DND-41 (cell line): ENCODE measurements at regions not wholly inside any gene's neighbourhood (a gene's known extent, or its start where the extent isn't known, plus 50 kb on each side); places are given as distances from the start of the nearest gene placed in this dataset.

Source experiments
- ATAC-seq: fragments of 200-7000 bp; cut with Tn5 transposase; 3 replicates; pipeline ENCODE4 v1.9.1; 2021; ENCODE audit warnings: low read depth; ENCODE audit not compliant: insufficient read depth
- DNase-seq: peaks from one replicate; pipeline ENCODE4 v3.0.0-alpha.2; 2020
- H2AFZ ChIP-seq: 2 replicates; pipeline ENCODE4 v1.6.0; 2012; ENCODE audit warnings: low read depth, low read length
- H3K27ac ChIP-seq: 2 replicates; pipeline ENCODE4 v1.5.1; 2012; ENCODE audit warnings: low read length, inconsistent platforms
- H3K27me3 ChIP-seq: fragments of 200-600 bp; sonication (generic); 2 replicates; pipeline ENCODE4 v1.6.0; 2012; ENCODE audit warnings: low read length, mild to moderate bottlenecking, inconsistent platforms; ENCODE audit not compliant: insufficient read depth, poor library complexity
- H3K36me3 ChIP-seq: 2 replicates; pipeline ENCODE4 v1.5.1; 2012; ENCODE audit warnings: low read length, inconsistent platforms; ENCODE audit not compliant: insufficient read depth
- H3K4me1 ChIP-seq: 2 replicates; pipeline ENCODE4 v1.5.1; 2012; ENCODE audit warnings: mild to moderate bottlenecking, low read length; ENCODE audit not compliant: insufficient read depth
- H3K4me2 ChIP-seq: 2 replicates; pipeline ENCODE4 v1.6.0; 2012; ENCODE audit warnings: mild to moderate bottlenecking, moderate library complexity, low read length, inconsistent platforms; ENCODE audit not compliant: insufficient read depth
- H3K4me3 ChIP-seq, 2 experiments: fragments of 200-600 bp in 1 of 2; shearing (Covaris generic) in 1 of 2; 2 replicates each; pipeline ENCODE4 v1.5.1; 2012 to 2016; ENCODE audit warnings: inconsistent platforms in 2 of 2, low read length in 2 of 2, mild to moderate bottlenecking in 2 of 2, low read depth in 1 of 2, moderate library complexity in 1 of 2
- H3K79me2 ChIP-seq: 2 replicates; pipeline ENCODE4 v1.6.0; 2012; ENCODE audit warnings: low read length, inconsistent platforms; ENCODE audit not compliant: insufficient read depth
- H3K9ac ChIP-seq: 2 replicates; pipeline ENCODE4 v1.6.0; 2012; ENCODE audit warnings: low read depth, mild to moderate bottlenecking, inconsistent platforms, low read length, moderate library complexity
- H3K9me3 ChIP-seq: 2 replicates; pipeline ENCODE4 v1.5.1; 2012; ENCODE audit warnings: low read length, moderate library complexity, mild to moderate bottlenecking, inconsistent platforms; ENCODE audit not compliant: insufficient read depth, severe bottlenecking
- H4K20me1 ChIP-seq: 2 replicates; pipeline ENCODE4 v1.6.0; 2012; ENCODE audit warnings: low read length; ENCODE audit not compliant: insufficient read depth
- EZH2 ChIP-seq: IDR thresholded peaks from 3 replicates; pipeline ENCODE4 v1.6.1; 2012; ENCODE audit warnings: borderline replicate concordance, low read depth, mild to moderate bottlenecking, moderate library complexity, low read length, inconsistent platforms; ENCODE audit not compliant: severe bottlenecking
- TF ChIP-seq, protein P1 (sequence below): IDR thresholded peaks from 2 replicates; pipeline ENCODE4 v1.5.1; 2012; ENCODE audit warnings: borderline replicate concordance, low read length, moderate library complexity, mild to moderate bottlenecking; ENCODE audit not compliant: poor library complexity, severe bottlenecking; ENCODE audit errors: extremely low read depth

DNA sequence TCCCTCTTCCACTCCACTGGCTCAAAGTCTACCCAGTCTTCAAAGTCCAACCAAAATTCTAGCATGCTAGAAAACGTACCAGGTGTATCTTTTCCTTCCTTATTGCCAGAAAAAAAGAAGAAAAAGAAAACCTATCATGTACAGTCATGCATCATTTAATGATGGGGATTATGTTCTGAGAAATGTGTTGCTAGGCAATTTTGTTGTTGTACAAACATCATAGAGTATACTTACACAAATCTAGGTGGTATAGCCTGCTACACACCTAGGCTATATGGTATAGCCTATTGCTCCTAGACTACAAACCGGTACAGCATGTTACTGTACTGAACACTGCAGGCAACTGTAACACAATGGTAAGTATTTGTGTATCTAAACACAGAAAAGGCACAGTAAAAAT, 104.8 kb downstream of the SREK1 start:
- H3K4me1 ChIP-seq, result no peaks in the 10 kb centered on the region
- no peak for ATAC-seq
- no peak overlapping the region for H3K4me2 ChIP-seq
- no peak for DNase-seq
- H3K9me3 ChIP-seq, result no peaks in the 10 kb centered on the region
- H3K27ac ChIP-seq, result no peak overlapping the region
- H3K79me2 ChIP-seq, result no peaks in the 10 kb centered on the region
- no peaks in the 10 kb centered on the region for H3K36me3 ChIP-seq
- H3K27me3 ChIP-seq, result no peaks in the 10 kb centered on the region
- no peaks in the 10 kb centered on the region for H4K20me1 ChIP-seq
- no peak overlapping the region for H3K9ac ChIP-seq
- TF ChIP-seq, protein P1, sequence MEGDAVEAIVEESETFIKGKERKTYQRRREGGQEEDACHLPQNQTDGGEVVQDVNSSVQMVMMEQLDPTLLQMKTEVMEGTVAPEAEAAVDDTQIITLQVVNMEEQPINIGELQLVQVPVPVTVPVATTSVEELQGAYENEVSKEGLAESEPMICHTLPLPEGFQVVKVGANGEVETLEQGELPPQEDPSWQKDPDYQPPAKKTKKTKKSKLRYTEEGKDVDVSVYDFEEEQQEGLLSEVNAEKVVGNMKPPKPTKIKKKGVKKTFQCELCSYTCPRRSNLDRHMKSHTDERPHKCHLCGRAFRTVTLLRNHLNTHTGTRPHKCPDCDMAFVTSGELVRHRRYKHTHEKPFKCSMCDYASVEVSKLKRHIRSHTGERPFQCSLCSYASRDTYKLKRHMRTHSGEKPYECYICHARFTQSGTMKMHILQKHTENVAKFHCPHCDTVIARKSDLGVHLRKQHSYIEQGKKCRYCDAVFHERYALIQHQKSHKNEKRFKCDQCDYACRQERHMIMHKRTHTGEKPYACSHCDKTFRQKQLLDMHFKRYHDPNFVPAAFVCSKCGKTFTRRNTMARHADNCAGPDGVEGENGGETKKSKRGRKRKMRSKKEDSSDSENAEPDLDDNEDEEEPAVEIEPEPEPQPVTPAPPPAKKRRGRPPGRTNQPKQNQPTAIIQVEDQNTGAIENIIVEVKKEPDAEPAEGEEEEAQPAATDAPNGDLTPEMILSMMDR, result no peak
- no peak for TF ChIP-seq EZH2
- H2AFZ ChIP-seq, result no peak overlapping the region
- H3K4me3 ChIP-seq, result no peak overlapping the region

DNA sequence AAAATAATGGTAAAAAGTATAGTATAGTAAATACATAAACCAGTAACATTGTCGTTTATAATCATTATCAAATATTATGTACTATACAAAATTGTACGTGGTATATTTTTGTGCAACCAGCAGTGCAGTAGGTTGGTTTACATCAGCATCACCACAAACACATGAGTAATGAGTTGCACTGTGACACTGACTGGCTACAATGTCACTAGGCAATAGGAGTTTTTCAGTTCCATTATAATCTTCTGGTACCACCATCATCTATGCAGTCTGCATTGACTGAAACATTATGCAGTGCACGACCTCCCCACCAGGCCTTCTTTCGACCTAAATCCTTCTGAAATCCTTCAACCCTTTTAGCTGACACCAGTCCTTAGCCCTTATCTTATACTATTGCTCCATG, 105.8 kb downstream of the SREK1 start:
- H4K20me1 ChIP-seq, result no peaks in the 10 kb centered on the region
- no peaks in the 10 kb centered on the region for H3K27me3 ChIP-seq
- H3K9me3 ChIP-seq, result no peaks in the 10 kb centered on the region
- no peaks in the 10 kb centered on the region for H3K4me1 ChIP-seq
- TF ChIP-seq, protein P1, result no peak
- TF ChIP-seq EZH2, result no peak
- no peak overlapping the region for H3K9ac ChIP-seq
- no peak overlapping the region for H3K4me2 ChIP-seq
- H3K27ac ChIP-seq, result no peak overlapping the region
- ATAC-seq, result no peak
- no peaks in the 10 kb centered on the region for H3K79me2 ChIP-seq
- DNase-seq, result no peak
- no peaks in the 10 kb centered on the region for H3K36me3 ChIP-seq
- no peak overlapping the region for H2AFZ ChIP-seq
- no peak overlapping the region for H3K4me3 ChIP-seq

DNA sequence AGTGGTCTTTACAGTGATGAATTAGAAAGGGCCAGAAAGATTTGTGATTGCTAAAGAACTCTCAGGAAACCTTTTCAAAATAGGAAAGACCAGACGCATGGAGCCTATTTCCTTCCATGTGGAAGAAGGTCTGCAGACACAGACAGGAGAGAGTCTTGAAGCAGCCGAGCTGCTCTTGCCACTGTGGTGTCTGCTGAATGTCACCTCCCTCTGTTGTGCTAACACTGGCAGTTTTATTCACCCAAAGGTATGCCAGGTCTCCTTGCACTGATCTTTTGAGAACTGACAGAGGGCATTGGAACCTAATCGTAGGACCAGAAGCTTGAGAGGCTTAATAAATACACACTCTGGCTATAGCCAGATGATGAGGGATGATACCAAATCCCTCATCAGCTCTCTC, 108.7 kb downstream of the SREK1 start:
- H3K27me3 ChIP-seq, result no peaks in the 10 kb centered on the region
- TF ChIP-seq, protein P1, result no peak
- TF ChIP-seq EZH2, result no peak
- H3K79me2 ChIP-seq, result no peaks in the 10 kb centered on the region
- ATAC-seq, result no peak
- no peaks in the 10 kb centered on the region for H3K9me3 ChIP-seq
- DNase-seq, result no peak
- no peak overlapping the region for H3K9ac ChIP-seq
- no peak overlapping the region for H3K4me3 ChIP-seq
- no peak overlapping the region for H3K4me2 ChIP-seq
- H2AFZ ChIP-seq, result no peak overlapping the region
- H3K27ac ChIP-seq, result no peak overlapping the region
- no peaks in the 10 kb centered on the region for H3K36me3 ChIP-seq
- H3K4me1 ChIP-seq, result no peaks in the 10 kb centered on the region
- H4K20me1 ChIP-seq, result no peaks in the 10 kb centered on the region

DNA sequence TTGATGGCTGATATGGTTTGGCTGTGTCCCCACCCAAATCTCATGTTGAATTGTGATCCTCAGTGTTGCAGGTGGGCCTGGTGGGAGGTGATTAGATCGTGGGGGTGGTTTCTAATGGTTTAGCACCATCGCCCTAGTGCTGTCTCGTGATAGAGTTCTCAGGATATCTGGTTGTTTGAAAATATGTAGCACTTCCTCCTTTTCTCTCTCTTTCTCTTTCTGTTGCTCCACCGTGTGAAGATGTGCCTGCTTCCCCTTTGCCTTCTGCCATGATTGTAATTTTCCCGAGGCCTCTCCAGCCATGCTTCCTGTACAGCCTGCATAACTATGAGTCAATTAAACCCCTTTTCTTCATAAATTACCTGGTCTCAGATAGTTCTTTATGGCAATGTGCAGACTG, 111.6 kb downstream of the SREK1 start:
- no peak for TF ChIP-seq EZH2
- TF ChIP-seq, protein P1, result no peak
- H3K4me1 ChIP-seq, result no peaks in the 10 kb centered on the region
- no peaks in the 10 kb centered on the region for H3K9me3 ChIP-seq
- no peaks in the 10 kb centered on the region for H3K36me3 ChIP-seq
- H3K27me3 ChIP-seq, result no peaks in the 10 kb centered on the region
- no peak overlapping the region for H3K4me2 ChIP-seq
- no peaks in the 10 kb centered on the region for H4K20me1 ChIP-seq
- H3K4me3 ChIP-seq, result no peak overlapping the region
- ATAC-seq (no peak), DNase-seq (no peak)
- H3K9ac ChIP-seq, result no peak overlapping the region
- H2AFZ ChIP-seq, result no peak overlapping the region
- no peak overlapping the region for H3K27ac ChIP-seq
- H3K79me2 ChIP-seq, result no peaks in the 10 kb centered on the region
